ENCODE measurements at regions not wholly inside any gene's neighbourhood (a gene's known extent, or its start where the extent isn't known, plus 50 kb on each side); places are given as distances from the start of the nearest gene placed in this dataset.

DNA sequence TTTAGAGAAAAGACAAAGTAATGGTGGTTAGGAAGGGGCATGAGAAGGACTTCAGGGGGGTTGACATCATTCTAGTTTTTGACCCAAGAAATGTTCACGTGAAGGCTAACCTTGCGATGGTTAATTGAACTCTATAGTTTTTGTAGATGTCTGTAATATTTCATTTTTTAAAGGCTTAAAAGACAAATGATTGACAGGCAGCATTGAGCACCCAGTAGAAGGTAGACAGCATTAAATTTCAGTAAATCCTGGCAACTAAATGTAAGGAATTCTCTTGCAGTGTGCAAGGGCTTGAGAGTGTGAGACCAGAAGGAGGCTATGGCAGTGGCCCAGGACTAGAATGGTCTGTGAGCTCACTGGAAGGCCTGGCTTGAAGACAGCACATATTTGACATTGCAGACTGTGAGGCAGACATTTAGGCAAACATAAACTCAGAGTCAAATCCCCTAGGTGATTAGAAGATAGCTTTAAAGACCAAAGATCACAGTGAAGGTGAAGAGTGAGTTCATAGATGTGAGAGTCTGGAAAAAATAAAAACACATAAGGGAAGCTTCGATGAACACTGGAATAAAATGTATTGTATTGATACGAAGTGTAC, 100.1 kb upstream of the MAP4K4 start:
- H3K4me2 ChIP-seq (ENCODE audit: insufficient read depth, low read length), result no peak overlapping the region
- no peak for ATAC-seq
- no peak overlapping the region for H3K4me3 ChIP-seq
- ChIA-PET POLR2A (no interaction called here), CTCF (ENCODE audit: low intra/inter-chr PET ratio) (no interaction called here)
- WGBS (ENCODE audit: insufficient coverage, low coverage, missing lambda C conversion rate), result 1% methylated on average over 4 of the region's 4 CpGs
- H3K27me3 ChIP-seq (ENCODE audit: control insufficient read depth in 2 of 2, insufficient read depth in 2 of 2, low read length in 2 of 2), result peaks cover 9 to 21% of the 10 kb centered on the region in 2 experiments; a peak in 4 of 5 replicates
- no peaks in the 10 kb centered on the region for H3K4me1 ChIP-seq (replicated peaks in 1 of 2; ENCODE audit: control insufficient read depth in 2 of 2, insufficient read depth in 2 of 2, low read length in 2 of 2)
- H3K9me1 ChIP-seq (ENCODE audit: control insufficient read depth, insufficient read depth, low read length), result no peaks in the 10 kb centered on the region
- no peaks in the 10 kb centered on the region for H4K20me1 ChIP-seq (replicated peaks; ENCODE audit: control insufficient read depth, insufficient read depth, low read length)
- FAIRE-seq, result no peak
- no peak overlapping the region for H3K9ac ChIP-seq (ENCODE audit: insufficient read depth in 1 of 2, low read depth in 2 of 2, low read length in 2 of 2)
- no peak for DNase-seq (ENCODE audit: extremely low read depth in 1 of 4, low spot score in 3 of 4)
- H3K9me3 ChIP-seq (replicated peaks; ENCODE audit: control insufficient read depth, insufficient read depth, low read depth, low read length), result no peaks in the 10 kb centered on the region
- no peak overlapping the region for H3K27ac ChIP-seq (ENCODE audit: extremely low read depth, low read depth, low read length)
- in situ Hi-C loops (cut with MboI) (no loop called here), intact Hi-C loops (cut with micrococcal nuclease) (no loop called here)
- TF ChIP-seq, protein P1, sequence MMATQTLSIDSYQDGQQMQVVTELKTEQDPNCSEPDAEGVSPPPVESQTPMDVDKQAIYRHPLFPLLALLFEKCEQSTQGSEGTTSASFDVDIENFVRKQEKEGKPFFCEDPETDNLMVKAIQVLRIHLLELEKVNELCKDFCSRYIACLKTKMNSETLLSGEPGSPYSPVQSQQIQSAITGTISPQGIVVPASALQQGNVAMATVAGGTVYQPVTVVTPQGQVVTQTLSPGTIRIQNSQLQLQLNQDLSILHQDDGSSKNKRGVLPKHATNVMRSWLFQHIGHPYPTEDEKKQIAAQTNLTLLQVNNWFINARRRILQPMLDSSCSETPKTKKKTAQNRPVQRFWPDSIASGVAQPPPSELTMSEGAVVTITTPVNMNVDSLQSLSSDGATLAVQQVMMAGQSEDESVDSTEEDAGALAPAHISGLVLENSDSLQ (IDR thresholded peaks at IDR 0.05), result peak; percentile 52
- no peak for TF ChIP-seq ZNF586 (CRISPR knock-in tag; conservative IDR thresholded peaks at IDR 0.05)
- BruUV-seq (replicated peaks), result no TSS peak
- H2AFZ ChIP-seq (ENCODE audit: low read depth, low read length), result no peak overlapping the region
- H3K79me2 ChIP-seq (ENCODE audit: control insufficient read depth, insufficient read depth, low read length), result no peaks in the 10 kb centered on the region
- no peaks in the 10 kb centered on the region for H3K36me3 ChIP-seq (ENCODE audit: control insufficient read depth, insufficient read depth, low read length)

DNA sequence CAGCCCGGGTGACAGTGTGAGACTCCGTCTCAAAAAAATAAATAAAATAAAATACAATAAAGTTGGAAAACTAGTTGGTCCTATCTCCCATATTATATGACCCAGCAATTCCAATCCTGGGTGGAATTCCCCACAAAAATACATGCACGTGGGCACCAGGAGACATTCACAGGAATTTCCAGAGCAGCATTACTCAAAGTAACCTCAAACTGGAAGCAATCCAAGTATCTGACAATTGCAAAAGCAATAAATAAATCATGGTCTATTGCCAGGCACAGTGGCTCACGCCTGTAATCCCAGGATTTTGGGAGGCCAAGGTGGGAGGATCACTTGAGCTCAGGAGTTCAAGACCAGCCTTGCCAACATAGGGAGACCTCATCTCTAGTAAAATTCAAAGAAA, 101.2 kb upstream of the MAP4K4 start:
- in situ Hi-C loops (cut with MboI), result no loop called here
- ATAC-seq, result no peak

More for the DNA sequence above, 101.2 kb upstream of the MAP4K4 start:
- no TSS peak for BruUV-seq (replicated peaks)
- intact Hi-C loops (cut with micrococcal nuclease), result no loop called here
- no peaks in the 10 kb centered on the region for H3K9me3 ChIP-seq (replicated peaks; ENCODE audit: control insufficient read depth, insufficient read depth, low read depth, low read length)
- H3K27me3 ChIP-seq (ENCODE audit: control insufficient read depth in 2 of 2, insufficient read depth in 2 of 2, low read length in 2 of 2), result peaks cover 9 to 16% of the 10 kb centered on the region in 2 experiments; a peak in 3 of 5 replicates
- WGBS (ENCODE audit: insufficient coverage, low coverage, missing lambda C conversion rate), result 3% methylated on average over 4 of the region's 4 CpGs
- H2AFZ ChIP-seq (ENCODE audit: low read depth, low read length), result no peak overlapping the region
- no peak for DNase-seq (ENCODE audit: extremely low read depth in 1 of 4, low spot score in 3 of 4)
- H3K27ac ChIP-seq (ENCODE audit: extremely low read depth, low read depth, low read length), result no peak overlapping the region
- no peaks in the 10 kb centered on the region for H3K79me2 ChIP-seq (ENCODE audit: control insufficient read depth, insufficient read depth, low read length)
- TF ChIP-seq NFIC (IDR thresholded peaks at IDR 0.05), result peak; percentile 21; the same call in 1 of the 2 replicates
- TF ChIP-seq MEIS2 (IDR thresholded peaks at IDR 0.05; ENCODE audit: partially characterized antibody), result peak; percentile 46
- no peak for TF ChIP-seq EP300 (IDR thresholded peaks at IDR 0.05; ENCODE audit: low read length)
- TF ChIP-seq, protein P2, sequence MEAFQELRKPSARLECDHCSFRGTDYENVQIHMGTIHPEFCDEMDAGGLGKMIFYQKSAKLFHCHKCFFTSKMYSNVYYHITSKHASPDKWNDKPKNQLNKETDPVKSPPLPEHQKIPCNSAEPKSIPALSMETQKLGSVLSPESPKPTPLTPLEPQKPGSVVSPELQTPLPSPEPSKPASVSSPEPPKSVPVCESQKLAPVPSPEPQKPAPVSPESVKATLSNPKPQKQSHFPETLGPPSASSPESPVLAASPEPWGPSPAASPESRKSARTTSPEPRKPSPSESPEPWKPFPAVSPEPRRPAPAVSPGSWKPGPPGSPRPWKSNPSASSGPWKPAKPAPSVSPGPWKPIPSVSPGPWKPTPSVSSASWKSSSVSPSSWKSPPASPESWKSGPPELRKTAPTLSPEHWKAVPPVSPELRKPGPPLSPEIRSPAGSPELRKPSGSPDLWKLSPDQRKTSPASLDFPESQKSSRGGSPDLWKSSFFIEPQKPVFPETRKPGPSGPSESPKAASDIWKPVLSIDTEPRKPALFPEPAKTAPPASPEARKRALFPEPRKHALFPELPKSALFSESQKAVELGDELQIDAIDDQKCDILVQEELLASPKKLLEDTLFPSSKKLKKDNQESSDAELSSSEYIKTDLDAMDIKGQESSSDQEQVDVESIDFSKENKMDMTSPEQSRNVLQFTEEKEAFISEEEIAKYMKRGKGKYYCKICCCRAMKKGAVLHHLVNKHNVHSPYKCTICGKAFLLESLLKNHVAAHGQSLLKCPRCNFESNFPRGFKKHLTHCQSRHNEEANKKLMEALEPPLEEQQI (IDR thresholded peaks at IDR 0.05), result no peak
- no peak for TF ChIP-seq KDM2B (CRISPR knock-in tag; IDR thresholded peaks at IDR 0.05)
- no peak for TF ChIP-seq PBX2 (CRISPR knock-in tag; IDR thresholded peaks at IDR 0.05; ENCODE audit: low read depth)
- TF ChIP-seq PBX2 (tag; conservative IDR thresholded peaks at IDR 0.05; ENCODE audit: low read depth), result peak; percentile 41
- H3K4me1 ChIP-seq (replicated peaks in 1 of 2; ENCODE audit: control insufficient read depth in 2 of 2, insufficient read depth in 2 of 2, low read length in 2 of 2), result no peaks in the 10 kb centered on the region
- no peaks in the 10 kb centered on the region for H3K9me1 ChIP-seq (ENCODE audit: control insufficient read depth, insufficient read depth, low read length)
- POLR2A ChIA-PET, result no interaction called here
- FAIRE-seq, result no peak
- no peaks in the 10 kb centered on the region for H4K20me1 ChIP-seq (replicated peaks; ENCODE audit: control insufficient read depth, insufficient read depth, low read length)
- H3K36me3 ChIP-seq (ENCODE audit: control insufficient read depth, insufficient read depth, low read length), result no peaks in the 10 kb centered on the region
- H3K9ac ChIP-seq (ENCODE audit: insufficient read depth in 1 of 2, low read depth in 2 of 2, low read length in 2 of 2), result no peak overlapping the region
- no peak overlapping the region for H3K4me2 ChIP-seq (ENCODE audit: insufficient read depth, low read length)
- no peak overlapping the region for H3K4me3 ChIP-seq
- CTCF ChIA-PET (ENCODE audit: low intra/inter-chr PET ratio), result no interaction called here
